HG03442 (cell line): ENCODE measurements at regions not wholly inside any gene's neighbourhood (a gene's known extent, or its start where the extent isn't known, plus 50 kb on each side); places are given as distances from the start of the nearest gene placed in this dataset.

Source experiments
- ATAC-seq: cut with Tn5 transposase; IDR thresholded peaks from one replicate; pipeline ENCODE4 v1.9.1; 2021; ENCODE audit warnings: mild to moderate bottlenecking, moderate library complexity; ENCODE audit not compliant: unreplicated experiment

GRCh38 chr6:141029908-141030307, 1102.8 kb upstream of the GJE1 start:
- ATAC-seq: no peak

DNA sequence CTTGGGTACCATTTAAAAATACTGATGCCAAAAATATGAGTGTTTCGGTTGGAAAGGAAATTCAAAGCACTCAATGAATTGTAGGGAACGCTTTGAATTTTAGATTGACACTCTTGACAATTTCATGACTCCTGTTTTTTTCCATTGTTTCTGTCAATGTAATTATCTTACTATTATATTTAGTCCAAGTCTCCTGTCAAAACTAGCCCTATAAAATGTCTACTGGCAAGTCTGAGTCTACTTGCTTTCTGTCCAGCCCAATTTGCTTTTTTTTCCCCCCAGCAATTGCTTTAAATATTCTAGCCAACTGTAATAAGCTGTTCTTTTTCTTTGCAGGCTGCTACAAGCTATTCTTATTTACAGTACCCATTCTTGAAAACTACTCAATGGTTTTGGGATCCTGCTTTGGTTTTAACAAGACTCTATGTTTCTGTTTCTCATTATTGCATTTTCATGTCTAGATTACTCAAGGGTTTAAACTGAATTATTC, 1103.9 kb upstream of the GJE1 start:
- no peak for ATAC-seq

- ATAC-seq: no peak
These were observed 1106.2 kb upstream of the GJE1 start for GRCh38 chr6:141026504-141026903.

GRCh38 chr6:141024526-141024925, 1108.2 kb upstream of the GJE1 start:
- ATAC-seq: no peak

DNA sequence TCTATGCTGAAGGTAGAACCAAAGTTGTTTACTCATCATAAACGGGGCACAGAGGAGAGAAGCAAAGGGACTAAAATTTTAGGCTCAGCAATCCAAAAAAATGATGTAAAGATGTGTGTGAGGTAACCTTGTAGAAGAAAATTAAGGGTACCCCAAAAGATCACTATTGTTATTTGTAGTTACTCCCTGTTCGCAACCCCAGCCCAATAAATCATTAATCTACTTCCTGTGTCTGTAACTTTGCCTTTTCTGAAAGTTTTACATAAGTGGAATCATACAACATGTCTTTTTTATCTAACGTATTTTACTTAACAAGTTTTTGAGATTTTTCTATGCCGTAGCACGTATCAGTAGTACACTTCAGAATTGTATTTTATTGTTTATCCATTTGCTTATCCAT, 1114.8 kb upstream of the GJE1 start:
- ATAC-seq: no peak

DNA sequence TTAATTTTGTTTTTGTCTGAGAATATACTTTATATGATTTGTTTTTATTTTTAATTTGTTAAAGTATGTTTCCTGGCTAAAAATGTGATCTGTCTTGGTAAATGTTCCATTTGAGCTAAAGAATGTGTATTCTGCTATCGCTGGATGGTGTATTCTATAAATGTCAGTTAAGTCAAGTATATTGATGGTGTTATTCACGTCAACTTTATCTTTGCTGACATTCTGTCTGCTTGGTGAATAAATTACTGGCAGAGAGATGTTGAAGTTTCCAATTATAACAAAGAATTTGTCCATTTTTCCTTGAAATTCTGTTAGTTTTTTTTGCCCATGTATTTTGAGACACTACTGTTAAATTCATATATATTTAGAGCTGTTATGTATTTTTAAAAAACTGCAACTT, 1131.8 kb upstream of the GJE1 start:
- ATAC-seq: no peak

DNA sequence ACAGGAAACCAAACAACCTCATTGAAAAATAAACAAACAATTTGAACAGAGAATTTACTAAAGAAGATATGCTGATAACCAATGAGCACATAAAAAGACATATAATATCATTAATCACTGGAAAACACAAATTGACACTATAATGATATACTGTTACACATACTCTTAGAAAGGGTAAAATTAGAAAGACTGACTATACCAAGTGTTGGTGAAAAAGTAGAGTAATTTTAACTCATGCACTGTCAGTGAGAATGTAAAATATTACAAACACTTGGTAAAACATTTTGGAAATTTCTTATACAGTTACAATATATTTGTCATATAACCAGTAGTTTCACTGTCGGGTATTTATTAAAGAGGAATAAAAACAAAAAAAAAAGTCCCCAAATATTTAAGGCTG, 1139.2 kb upstream of the GJE1 start:
- ATAC-seq: no peak

DNA sequence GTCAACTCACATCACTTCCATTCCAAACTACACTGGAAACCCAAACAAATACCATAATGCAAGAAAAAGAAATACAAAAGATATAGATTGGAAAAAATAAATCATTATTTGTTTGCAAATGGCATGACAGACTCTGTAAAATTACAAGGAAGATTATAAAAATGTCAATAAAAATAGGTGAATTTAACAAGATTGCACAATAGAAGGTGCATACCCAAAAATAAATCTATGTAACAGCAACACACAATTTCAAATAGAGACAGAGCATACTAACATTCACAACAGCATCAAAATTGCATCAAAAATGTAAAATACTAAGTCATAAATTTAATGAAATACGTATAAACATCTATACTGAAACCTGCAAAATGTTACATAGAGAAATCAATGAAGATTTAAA, 1140.0 kb upstream of the GJE1 start:
- ATAC-seq: no peak

DNA sequence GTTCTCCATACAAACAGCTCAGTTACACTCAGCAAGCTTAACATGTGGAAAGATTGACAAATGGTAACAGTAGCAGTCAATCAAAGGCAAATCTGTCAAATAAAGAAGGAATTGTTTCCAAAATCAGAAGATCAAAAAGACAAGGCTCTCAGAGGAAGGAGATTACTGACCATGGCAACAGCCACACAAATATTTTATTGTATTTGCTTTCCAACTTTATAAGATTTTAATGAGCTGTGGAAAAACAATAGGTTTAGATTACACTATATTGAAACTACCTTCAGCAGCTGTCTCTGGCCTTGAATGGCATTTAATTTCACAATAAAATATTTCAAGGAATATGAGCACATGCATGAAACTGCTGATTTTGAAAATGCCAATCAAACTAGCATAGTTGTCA, 1143.9 kb upstream of the GJE1 start:
- no peak for ATAC-seq

- no peak for ATAC-seq
These were observed 1145.2 kb upstream of the GJE1 start for GRCh38 chr6:140987364-140988155.

DNA sequence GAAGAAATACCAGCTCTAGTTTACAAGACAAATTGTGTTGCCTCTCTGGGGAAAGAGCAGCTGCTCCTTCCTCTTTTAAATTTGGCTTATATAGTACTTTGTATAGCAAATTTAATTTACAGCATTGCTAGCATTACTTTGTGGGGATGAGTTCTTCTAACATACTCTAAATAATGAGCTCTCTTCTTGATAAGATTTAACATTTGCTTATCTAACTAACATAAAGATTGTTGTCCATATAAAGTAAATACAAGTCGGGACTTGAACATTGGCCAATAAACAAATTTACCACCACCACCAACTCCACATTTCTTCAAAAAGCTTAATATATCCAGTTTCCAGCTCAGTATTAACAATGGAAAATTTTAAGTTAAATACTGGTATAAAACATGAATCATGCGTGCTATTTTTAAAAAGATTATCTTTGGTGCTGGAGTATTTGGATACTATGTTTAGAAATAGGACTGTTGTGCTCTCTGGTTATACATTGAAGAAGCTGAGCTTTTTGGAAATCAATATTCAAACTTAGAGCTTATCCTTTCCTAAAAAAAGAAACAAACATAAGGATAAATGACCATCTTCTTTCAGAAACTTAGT, 1146.9 kb upstream of the GJE1 start:
- ATAC-seq: no peak

GRCh38 chr6:140980265-140980887, 1152.3 kb upstream of the GJE1 start:
- ATAC-seq: no peak

GRCh38 chr6:140979642-140980091, 1153.1 kb upstream of the GJE1 start:
- no peak for ATAC-seq

GRCh38 chr6:140977403-140977802, 1155.3 kb upstream of the GJE1 start:
- no peak for ATAC-seq

- ATAC-seq: no peak
These were observed 1155.9 kb upstream of the GJE1 start for GRCh38 chr6:140976806-140977205.

DNA sequence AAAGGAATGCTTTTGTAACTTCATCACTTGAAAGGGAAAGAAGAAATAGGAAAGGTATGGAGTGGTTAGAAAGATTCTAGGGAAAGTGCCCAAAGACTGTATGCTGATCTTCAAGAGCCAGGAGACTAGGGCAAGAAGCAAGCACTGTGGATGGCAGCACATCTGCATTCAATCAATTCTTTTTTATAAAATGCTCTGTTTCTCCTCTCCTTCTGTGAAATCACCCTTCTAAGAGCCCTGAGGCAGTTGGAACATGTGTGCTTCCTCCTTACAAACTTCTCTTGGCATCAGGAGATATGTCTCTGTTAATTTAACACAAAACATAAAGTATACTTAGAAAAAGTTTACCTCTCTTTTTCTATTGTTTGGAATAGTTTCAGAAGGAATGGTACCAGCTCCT, 1162.2 kb upstream of the GJE1 start:
- no peak for ATAC-seq

DNA sequence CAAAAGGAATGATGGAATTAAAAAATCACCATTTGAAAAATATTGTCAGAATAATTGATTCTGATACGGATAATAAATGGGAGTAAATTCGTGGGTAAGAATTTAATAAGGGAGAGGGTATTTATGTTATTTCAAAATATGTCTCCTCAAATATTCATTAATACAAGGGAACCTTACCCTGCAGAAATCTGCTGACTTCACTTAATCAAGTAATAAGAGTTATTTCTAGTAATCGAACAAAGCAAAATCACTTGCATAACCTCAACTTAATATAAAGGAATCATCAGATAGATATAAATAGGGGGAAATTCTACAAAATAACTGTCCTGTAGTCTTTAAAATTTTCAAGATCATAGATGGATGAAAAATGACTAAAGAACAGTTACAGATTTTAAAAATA, 1164.7 kb upstream of the GJE1 start:
- no peak for ATAC-seq

DNA sequence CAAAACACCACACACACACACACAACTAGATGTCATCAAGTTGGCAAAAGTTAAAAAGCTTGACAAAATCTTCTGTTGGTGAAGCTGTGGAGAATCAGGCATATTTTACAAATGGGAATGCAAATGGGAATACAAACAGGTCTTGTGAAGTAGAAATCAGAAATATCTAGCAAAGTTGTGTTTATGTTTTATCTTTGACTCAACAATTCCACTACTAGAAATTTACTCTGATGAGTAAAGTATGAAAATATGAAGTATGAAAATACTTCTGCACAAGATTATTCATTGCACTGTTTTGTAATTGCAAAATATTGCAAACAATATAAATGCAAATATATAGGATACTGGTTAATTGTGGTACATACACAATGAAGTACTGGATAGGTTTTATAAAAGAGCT, 1166.0 kb upstream of the GJE1 start:
- no peak for ATAC-seq

- ATAC-seq: no peak
These were observed 1172.2 kb upstream of the GJE1 start for GRCh38 chr6:140960566-140960965.

DNA sequence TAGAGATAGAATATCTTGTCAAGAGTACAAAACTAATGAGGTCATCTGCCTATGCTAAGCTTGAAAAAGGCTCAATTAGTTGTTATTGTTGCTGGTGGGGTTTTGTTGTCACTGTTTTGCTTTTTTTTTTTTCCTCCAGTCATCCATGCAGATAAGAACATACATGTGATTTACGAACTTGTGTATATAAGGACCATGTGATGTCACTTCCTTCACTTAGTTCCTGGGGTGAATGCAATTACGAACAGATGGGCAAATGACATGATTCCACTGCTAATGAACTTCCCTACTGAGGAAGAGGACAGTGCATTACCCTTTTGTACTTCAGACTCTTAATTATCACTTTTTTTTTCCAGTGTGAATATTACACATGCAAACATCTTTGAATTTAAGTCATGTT, 1175.3 kb upstream of the GJE1 start:
- no peak for ATAC-seq

DNA sequence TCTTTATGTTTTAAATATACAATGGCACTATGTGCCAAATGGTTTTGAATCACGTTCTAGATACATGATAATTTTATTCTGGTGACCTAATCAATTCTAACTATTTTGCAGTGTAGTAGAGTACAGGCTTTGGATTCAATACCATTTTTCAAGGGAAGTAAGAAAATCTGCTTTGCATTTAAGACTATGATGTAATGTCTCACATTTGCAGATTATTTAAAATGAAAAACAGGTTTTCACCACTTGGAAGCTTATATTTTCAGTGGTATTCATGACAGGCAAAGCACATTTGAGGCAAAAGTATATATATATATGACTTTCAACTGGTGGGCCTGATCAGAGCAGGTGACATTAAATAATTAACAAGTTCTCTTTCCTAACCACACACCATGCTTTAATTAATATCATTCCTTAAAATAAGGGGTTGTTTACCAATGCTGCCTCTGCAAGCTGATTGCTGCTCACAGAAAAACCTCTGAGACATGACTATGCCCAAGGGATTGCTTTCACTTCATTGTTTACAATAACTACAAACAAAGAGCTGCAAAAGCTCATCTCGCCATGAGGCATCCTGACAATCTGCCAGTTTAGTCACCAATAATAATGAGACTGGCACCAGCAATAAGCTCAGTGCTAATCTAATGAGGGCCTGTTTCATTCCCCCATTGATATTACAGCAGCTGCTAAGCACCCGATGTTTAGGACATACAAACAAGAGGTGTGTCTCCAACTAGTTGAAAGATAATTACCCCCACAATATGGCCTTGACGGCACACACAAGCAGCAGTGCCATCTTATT, 1176.0 kb upstream of the GJE1 start:
- no peak for ATAC-seq
